ENCODE measurements at regions not wholly inside any gene's neighbourhood (a gene's known extent, or its start where the extent isn't known, plus 50 kb on each side); places are given as distances from the start of the nearest gene placed in this dataset.

DNA sequence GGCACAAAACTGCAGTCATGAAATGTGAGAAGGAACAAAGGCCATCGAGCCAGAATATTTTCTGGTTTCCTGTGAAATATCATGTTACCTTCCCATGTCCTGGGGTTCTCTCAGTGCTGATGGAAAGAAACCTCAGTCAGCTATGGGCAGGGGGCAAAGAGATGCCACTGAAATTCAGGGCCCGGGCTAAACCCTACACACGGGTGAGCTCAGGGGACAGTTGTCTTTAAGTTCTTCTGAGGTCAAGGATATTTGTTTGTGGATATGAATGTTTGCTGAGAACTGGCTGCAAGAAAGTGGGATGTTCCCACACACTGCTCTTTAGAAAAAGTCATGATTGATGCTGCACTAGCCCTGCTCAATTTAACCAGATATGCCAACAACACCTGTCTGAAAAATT lies 187.2 kb downstream of the MEX3B start:
- TF ChIP-seq, protein P1, sequence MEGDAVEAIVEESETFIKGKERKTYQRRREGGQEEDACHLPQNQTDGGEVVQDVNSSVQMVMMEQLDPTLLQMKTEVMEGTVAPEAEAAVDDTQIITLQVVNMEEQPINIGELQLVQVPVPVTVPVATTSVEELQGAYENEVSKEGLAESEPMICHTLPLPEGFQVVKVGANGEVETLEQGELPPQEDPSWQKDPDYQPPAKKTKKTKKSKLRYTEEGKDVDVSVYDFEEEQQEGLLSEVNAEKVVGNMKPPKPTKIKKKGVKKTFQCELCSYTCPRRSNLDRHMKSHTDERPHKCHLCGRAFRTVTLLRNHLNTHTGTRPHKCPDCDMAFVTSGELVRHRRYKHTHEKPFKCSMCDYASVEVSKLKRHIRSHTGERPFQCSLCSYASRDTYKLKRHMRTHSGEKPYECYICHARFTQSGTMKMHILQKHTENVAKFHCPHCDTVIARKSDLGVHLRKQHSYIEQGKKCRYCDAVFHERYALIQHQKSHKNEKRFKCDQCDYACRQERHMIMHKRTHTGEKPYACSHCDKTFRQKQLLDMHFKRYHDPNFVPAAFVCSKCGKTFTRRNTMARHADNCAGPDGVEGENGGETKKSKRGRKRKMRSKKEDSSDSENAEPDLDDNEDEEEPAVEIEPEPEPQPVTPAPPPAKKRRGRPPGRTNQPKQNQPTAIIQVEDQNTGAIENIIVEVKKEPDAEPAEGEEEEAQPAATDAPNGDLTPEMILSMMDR (IDR thresholded peaks at IDR 0.05), result no peak
- TF ChIP-seq POLR2A (IDR thresholded peaks at IDR 0.05), result no peak
